ENCODE measurements at regions not wholly inside any gene's neighbourhood (a gene's known extent, or its start where the extent isn't known, plus 50 kb on each side); places are given as distances from the start of the nearest gene placed in this dataset.
"Not testable (repeated sequence)": the region's sequence is repeated elsewhere in the genome, so short reads cannot be mapped to it uniquely, and the experiment has no call there.

- 72% methylated on average over 12 of the region's 12 CpGs for WGBS, 2 donors
- TF ChIP-seq CTCF (IDR thresholded peaks at IDR 0.05) (no peak), POLR2A (IDR thresholded peaks at IDR 0.05) (no peak)
These were observed 114.4 kb upstream of the IRX2 start for GRCh38 chr5:2865856-2866255.

DNA sequence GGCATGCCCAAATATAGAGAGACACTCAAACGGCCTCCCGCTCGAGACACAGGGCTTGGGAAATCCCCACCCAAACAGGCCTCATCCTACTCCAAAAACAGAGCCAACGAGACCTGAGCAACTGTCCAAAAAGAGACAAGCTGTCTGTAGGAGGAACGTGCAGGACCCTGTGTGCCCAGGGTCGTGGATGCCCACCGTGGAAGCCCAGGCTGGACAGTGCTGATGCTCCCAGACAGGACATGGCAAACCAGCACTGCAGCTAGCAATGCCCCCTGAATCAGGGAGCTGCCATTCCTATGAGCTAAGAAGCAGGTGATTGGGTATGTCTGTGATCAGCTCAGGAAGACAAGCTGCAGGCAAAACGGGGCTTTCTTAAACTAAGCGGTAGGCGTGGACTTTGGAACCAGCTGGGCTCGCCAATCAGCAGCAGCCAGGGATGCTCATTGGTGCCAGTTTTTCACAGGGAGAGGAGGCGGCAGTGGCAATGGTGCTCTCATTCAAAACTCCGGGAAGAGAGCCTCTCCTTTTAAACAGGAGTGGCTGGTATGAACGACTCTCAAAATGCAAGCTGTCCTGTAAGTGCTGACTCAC, 113.1 kb upstream of the IRX2 start:
- WGBS, 2 donors, result 49 to 51% methylated on average over 12 to 14 of the region's 14 CpGs
- H3K4me3 ChIP-seq, result no peak overlapping the region
- H3K27me3 ChIP-seq, result no peaks in the 10 kb centered on the region
- H3K4me1 ChIP-seq, result no peaks in the 10 kb centered on the region
- no peaks in the 10 kb centered on the region for H3K9me3 ChIP-seq
- DNase-seq (no peak), ATAC-seq (no peak)
- intact Hi-C loops (cut with DNase I), result no loop called here
- H3K27ac ChIP-seq, result no peak overlapping the region
- H3K36me3 ChIP-seq (replicated peaks in 1 of 2; ENCODE audit: insufficient read depth in 1 of 2, low read depth in 2 of 2), result no peaks in the 10 kb centered on the region
- no peak for TF ChIP-seq POLR2A (IDR thresholded peaks at IDR 0.05)
- no peak for TF ChIP-seq CTCF (IDR thresholded peaks at IDR 0.05)

More at GRCh38 chr5:2865856-2866255, 114.4 kb upstream of the IRX2 start:
- Histone ChIP-seq H3K27me3 (no peaks in the 10 kb centered on the region), H3K36me3 (replicated peaks in 1 of 2; ENCODE audit: insufficient read depth in 1 of 2, low read depth in 2 of 2) (no peaks in the 10 kb centered on the region), H3K27ac (no peak overlapping the region), H3K4me3 (no peak overlapping the region), H3K9me3 (no peaks in the 10 kb centered on the region), H3K4me1 (no peaks in the 10 kb centered on the region)
- no peak for DNase-seq
- ATAC-seq, result no peak
- intact Hi-C loops (cut with DNase I), result no loop called here

GRCh38 chr5:2863675-2864433, 112.4 kb upstream of the IRX2 start:
- intact Hi-C loops (cut with DNase I), result no loop called here
- Histone ChIP-seq H3K4me3 (no peak overlapping the region), H3K36me3 (replicated peaks in 1 of 2; ENCODE audit: insufficient read depth in 1 of 2, low read depth in 2 of 2) (no peaks in the 10 kb centered on the region), H3K27ac (no peak overlapping the region), H3K9me3 (no peaks in the 10 kb centered on the region), H3K27me3 (no peaks in the 10 kb centered on the region), H3K4me1 (no peaks in the 10 kb centered on the region)
- DNase-seq, result no peak
- WGBS, 2 donors, result 70 to 84% methylated on average over 10 to 16 of the region's 16 CpGs
- no peak for ATAC-seq
- TF ChIP-seq CTCF (IDR thresholded peaks at IDR 0.05) (no peak), POLR2A (IDR thresholded peaks at IDR 0.05) (no peak)

GRCh38 chr5:2863133-2863532, 111.7 kb upstream of the IRX2 start:
- no peak overlapping the region for H3K27ac ChIP-seq
- ATAC-seq (no peak), DNase-seq (no peak)
- TF ChIP-seq CTCF (IDR thresholded peaks at IDR 0.05) (no peak), POLR2A (IDR thresholded peaks at IDR 0.05) (no peak)
- no peaks in the 10 kb centered on the region for H3K9me3 ChIP-seq
- H3K4me3 ChIP-seq, result no peak overlapping the region
- intact Hi-C loops (cut with DNase I), result no loop called here
- no peaks in the 10 kb centered on the region for H3K36me3 ChIP-seq (replicated peaks in 1 of 2; ENCODE audit: insufficient read depth in 1 of 2, low read depth in 2 of 2)
- no peaks in the 10 kb centered on the region for H3K4me1 ChIP-seq
- H3K27me3 ChIP-seq, result no peaks in the 10 kb centered on the region

GRCh38 chr5:2862176-2862575, 110.7 kb upstream of the IRX2 start:
- H3K27ac ChIP-seq; ATAC-seq; H3K4me1 ChIP-seq; H3K4me3 ChIP-seq; intact Hi-C loops (cut with DNase I); H3K9me3 ChIP-seq; H3K36me3 ChIP-seq (replicated peaks in 1 of 2; ENCODE audit: insufficient read depth in 1 of 2, low read depth in 2 of 2); H3K27me3 ChIP-seq; DNase-seq: not testable (repeated sequence)
- WGBS, 2 donors, result 86 to 87% methylated on average over 3 of the region's 3 CpGs

Measured in body of pancreas (tissue), 4 donors.